NT2/D1 (cell line): ENCODE measurements at regions not wholly inside any gene's neighbourhood (a gene's known extent, or its start where the extent isn't known, plus 50 kb on each side); places are given as distances from the start of the nearest gene placed in this dataset.
"Not testable (repeated sequence)": the region's sequence is repeated elsewhere in the genome, so short reads cannot be mapped to it uniquely, and the experiment has no call there.

Experiments
- DNase-seq: peaks from one replicate; pipeline ENCODE4 v3.0.0-alpha.2; 2011; ENCODE audit warnings: low read depth, low spot score
- H3K27me3 ChIP-seq: 2 replicates; pipeline ENCODE4 v1.6.0; 2011; ENCODE audit warnings: mild to moderate bottlenecking; ENCODE audit not compliant: insufficient read length, insufficient read depth
- H3K36me3 ChIP-seq: 2 replicates; pipeline ENCODE4 v1.6.1; 2011; ENCODE audit warnings: mild to moderate bottlenecking, low read length, mixed read lengths; ENCODE audit not compliant: insufficient read depth, insufficient read length
- H3K4me1 ChIP-seq: 2 replicates; pipeline ENCODE4 v1.5.1; 2011; ENCODE audit not compliant: insufficient read depth, insufficient read length
- H3K4me3 ChIP-seq: 2 replicates; pipeline ENCODE4 v1.5.1; 2011; ENCODE audit warnings: low read depth; ENCODE audit not compliant: insufficient read length
- H3K9ac ChIP-seq: 2 replicates; pipeline ENCODE4 v1.6.0; 2011; ENCODE audit warnings: low read depth; ENCODE audit not compliant: insufficient read length
- H3K9me3 ChIP-seq: 2 replicates; pipeline ENCODE4 v1.5.1; 2011; ENCODE audit warnings: mild to moderate bottlenecking, low read length; ENCODE audit not compliant: insufficient read depth
- SUZ12 ChIP-seq: IDR thresholded peaks from 2 replicates; pipeline ENCODE4 v1.6.1; 2011; ENCODE audit not compliant: insufficient read length, insufficient read depth; ENCODE audit errors: extremely low read depth
- YY1 ChIP-seq: IDR thresholded peaks from 2 replicates; pipeline ENCODE4 v1.6.1; 2011; ENCODE audit not compliant: insufficient read length, insufficient read depth
- ZNF274 ChIP-seq: IDR thresholded peaks from 2 replicates; pipeline ENCODE4 v1.6.1; 2011; ENCODE audit warnings: mild to moderate bottlenecking, low read depth, low read length

GRCh38 chr2:194060269-194060668, 1596.8 kb upstream of the SLC39A10 start:
- no peak overlapping the region for H3K4me3 ChIP-seq
- H3K9ac ChIP-seq = no peak overlapping the region
- no peak for DNase-seq
- peaks cover 11% of the 10 kb centered on the region; the same call in 1 of the 2 replicates for H3K9me3 ChIP-seq
- H3K4me1 ChIP-seq = no peaks in the 10 kb centered on the region
- H3K36me3 ChIP-seq = no peaks in the 10 kb centered on the region
- H3K27me3 ChIP-seq = no peaks in the 10 kb centered on the region
- no peak for TF ChIP-seq YY1
- no peak for TF ChIP-seq SUZ12
- no peak for TF ChIP-seq ZNF274

- no peaks in the 10 kb centered on the region for H3K36me3 ChIP-seq
- DNase-seq = no peak
- peaks cover 6% of the 10 kb centered on the region; the same call in 1 of the 2 replicates for H3K9me3 ChIP-seq
- TF ChIP-seq YY1 = no peak
- no peak for TF ChIP-seq SUZ12
- no peak for TF ChIP-seq ZNF274
- no peaks in the 10 kb centered on the region for H3K4me1 ChIP-seq
- H3K4me3 ChIP-seq = no peak overlapping the region
- no peaks in the 10 kb centered on the region for H3K27me3 ChIP-seq
- no peak overlapping the region for H3K9ac ChIP-seq
Observed at GRCh38 chr2:194054313-194054712, 1602.7 kb upstream of the SLC39A10 start.

- no peak for TF ChIP-seq SUZ12
- no peak for TF ChIP-seq ZNF274
- no peak for TF ChIP-seq YY1
- DNase-seq = no peak
Observed at GRCh38 chr2:194044321-194044720, 1612.7 kb upstream of the SLC39A10 start.

GRCh38 chr2:194021130-194021529, 1635.9 kb upstream of the SLC39A10 start:
- H3K4me3 ChIP-seq, H3K9me3 ChIP-seq, H3K27me3 ChIP-seq, H3K9ac ChIP-seq, DNase-seq, H3K4me1 ChIP-seq, H3K36me3 ChIP-seq: not testable (repeated sequence)

More at GRCh38 chr2:194044321-194044720, 1612.7 kb upstream of the SLC39A10 start:
- Histone ChIP-seq H3K4me1 (no peaks in the 10 kb centered on the region), H3K9me3 (peaks cover 13% of the 10 kb centered on the region), H3K4me3 (no peak overlapping the region), H3K9ac (no peak overlapping the region), H3K36me3 (no peaks in the 10 kb centered on the region), H3K27me3 (no peaks in the 10 kb centered on the region)

GRCh38 chr2:194020155-194020554, 1636.9 kb upstream of the SLC39A10 start:
- Histone ChIP-seq H3K9me3 (no peaks in the 10 kb centered on the region; the same call in 1 of the 2 replicates), H3K9ac (no peak overlapping the region)

GRCh38 chr2:194015751-194016150, 1641.3 kb upstream of the SLC39A10 start:
- no peak overlapping the region for H3K9ac ChIP-seq

More at GRCh38 chr2:194020155-194020554, 1636.9 kb upstream of the SLC39A10 start:
- no peak for DNase-seq
- TF ChIP-seq SUZ12 = no peak
- no peak for TF ChIP-seq YY1
- TF ChIP-seq ZNF274 = no peak
- Histone ChIP-seq H3K36me3 (no peaks in the 10 kb centered on the region), H3K27me3 (no peaks in the 10 kb centered on the region), H3K4me3 (no peak overlapping the region), H3K4me1 (no peaks in the 10 kb centered on the region)

GRCh38 chr2:194014639-194015038, 1642.4 kb upstream of the SLC39A10 start:
- TF ChIP-seq YY1 (no peak), ZNF274 (no peak), SUZ12 (no peak)

More at GRCh38 chr2:194015751-194016150, 1641.3 kb upstream of the SLC39A10 start:
- TF ChIP-seq SUZ12 (no peak), ZNF274 (no peak), YY1 (no peak)
- DNase-seq = no peak
- H3K9me3 ChIP-seq = no peaks in the 10 kb centered on the region; the same call in 1 of the 2 replicates
- H3K27me3 ChIP-seq = no peaks in the 10 kb centered on the region
- H3K4me1 ChIP-seq = no peaks in the 10 kb centered on the region
- H3K4me3 ChIP-seq = no peak overlapping the region
- H3K36me3 ChIP-seq = no peaks in the 10 kb centered on the region

GRCh38 chr2:194004590-194005206, 1652.3 kb upstream of the SLC39A10 start:
- peaks cover 13% of the 10 kb centered on the region for H3K9me3 ChIP-seq
- no peaks in the 10 kb centered on the region for H3K27me3 ChIP-seq
- no peak overlapping the region for H3K9ac ChIP-seq
- H3K4me3 ChIP-seq = no peak overlapping the region
- DNase-seq = no peak
- no peaks in the 10 kb centered on the region for H3K36me3 ChIP-seq
- no peaks in the 10 kb centered on the region for H3K4me1 ChIP-seq
- TF ChIP-seq SUZ12 (no peak), ZNF274 (no peak)

More at GRCh38 chr2:194014639-194015038, 1642.4 kb upstream of the SLC39A10 start:
- H3K4me3 ChIP-seq = no peak overlapping the region
- H3K27me3 ChIP-seq = no peaks in the 10 kb centered on the region
- DNase-seq = no peak
- no peaks in the 10 kb centered on the region for H3K4me1 ChIP-seq
- H3K9ac ChIP-seq = no peak overlapping the region
- no peaks in the 10 kb centered on the region for H3K36me3 ChIP-seq
- no peaks in the 10 kb centered on the region for H3K9me3 ChIP-seq
